ENCODE measurements at regions not wholly inside any gene's neighbourhood (a gene's known extent, or its start where the extent isn't known, plus 50 kb on each side); places are given as distances from the start of the nearest gene placed in this dataset.

- Histone ChIP-seq H3K9ac (ENCODE audit: low read depth, low read length) (no peak overlapping the region), H3K4me1 (ENCODE audit: control insufficient read depth, insufficient read depth, low read length) (no peaks in the 10 kb centered on the region), H3K27ac (ENCODE audit: low read depth, low read length) (no peak overlapping the region), H3K27me3 (ENCODE audit: control insufficient read depth, insufficient read depth, low read length) (no peaks in the 10 kb centered on the region), H3K36me3 (ENCODE audit: control insufficient read depth, insufficient read depth, low read length) (no peaks in the 10 kb centered on the region), H3K9me3 (ENCODE audit: control insufficient read depth, insufficient read depth, low read length) (peaks cover 2% of the 10 kb centered on the region; the same call in 1 of the 2 replicates), H3K4me3 (ENCODE audit: low read depth, low read length) (no peak overlapping the region)
These were observed 150.8 kb downstream of the SYF2 start for GRCh38 chr1:25081496-25081895.

GRCh38 chr1:25080294-25081209 lies 150.5 kb upstream of the RUNX3 start:
- Histone ChIP-seq H3K27ac (ENCODE audit: low read depth, low read length) (no peak overlapping the region), H3K27me3 (ENCODE audit: control insufficient read depth, insufficient read depth, low read length) (no peaks in the 10 kb centered on the region), H3K4me3 (ENCODE audit: low read depth, low read length) (no peak overlapping the region)

GRCh38 chr1:25079048-25079447 lies 149.0 kb upstream of the RUNX3 start:
- Histone ChIP-seq H3K27me3 (ENCODE audit: control insufficient read depth, insufficient read depth, low read length) (no peaks in the 10 kb centered on the region), H3K9me3 (ENCODE audit: control insufficient read depth, insufficient read depth, low read length) (peaks cover 2% of the 10 kb centered on the region; the same call in 1 of the 2 replicates), H3K36me3 (ENCODE audit: control insufficient read depth, insufficient read depth, low read length) (no peaks in the 10 kb centered on the region), H3K4me3 (ENCODE audit: low read depth, low read length) (no peak overlapping the region), H3K9ac (ENCODE audit: low read depth, low read length) (no peak overlapping the region), H3K4me1 (ENCODE audit: control insufficient read depth, insufficient read depth, low read length) (no peaks in the 10 kb centered on the region), H3K27ac (ENCODE audit: low read depth, low read length) (no peak overlapping the region)

More at GRCh38 chr1:25080294-25081209, 150.5 kb upstream of the RUNX3 start:
- Histone ChIP-seq H3K9me3 (ENCODE audit: control insufficient read depth, insufficient read depth, low read length) (peaks cover 2% of the 10 kb centered on the region; the same call in 1 of the 2 replicates), H3K4me1 (ENCODE audit: control insufficient read depth, insufficient read depth, low read length) (no peaks in the 10 kb centered on the region), H3K9ac (ENCODE audit: low read depth, low read length) (no peak overlapping the region), H3K36me3 (ENCODE audit: control insufficient read depth, insufficient read depth, low read length) (no peaks in the 10 kb centered on the region)

GRCh38 chr1:25074351-25075227 lies 144.5 kb upstream of the RUNX3 start:
- no peaks in the 10 kb centered on the region for H3K36me3 ChIP-seq (ENCODE audit: control insufficient read depth, insufficient read depth, low read length)
- H3K4me1 ChIP-seq (ENCODE audit: control insufficient read depth, insufficient read depth, low read length) = no peaks in the 10 kb centered on the region
- H3K9me3 ChIP-seq (ENCODE audit: control insufficient read depth, insufficient read depth, low read length) = peaks cover 2% of the 10 kb centered on the region; the same call in 1 of the 2 replicates
- H3K9ac ChIP-seq (ENCODE audit: low read depth, low read length) = no peak overlapping the region
- no peak overlapping the region for H3K27ac ChIP-seq (ENCODE audit: low read depth, low read length)
- no peak overlapping the region for H3K4me3 ChIP-seq (ENCODE audit: low read depth, low read length)
- no peaks in the 10 kb centered on the region for H3K27me3 ChIP-seq (ENCODE audit: control insufficient read depth, insufficient read depth, low read length)

- Histone ChIP-seq H3K27me3 (ENCODE audit: control insufficient read depth, insufficient read depth, low read length) (no peaks in the 10 kb centered on the region), H3K4me1 (ENCODE audit: control insufficient read depth, insufficient read depth, low read length) (no peaks in the 10 kb centered on the region), H3K27ac (ENCODE audit: low read depth, low read length) (no peak overlapping the region), H3K9ac (ENCODE audit: low read depth, low read length) (no peak overlapping the region), H3K4me3 (ENCODE audit: low read depth, low read length) (no peak overlapping the region), H3K36me3 (ENCODE audit: control insufficient read depth, insufficient read depth, low read length) (no peaks in the 10 kb centered on the region), H3K9me3 (ENCODE audit: control insufficient read depth, insufficient read depth, low read length) (peaks cover 2% of the 10 kb centered on the region; the same call in 1 of the 2 replicates)
These were observed 143.7 kb upstream of the RUNX3 start for GRCh38 chr1:25073640-25074270.

GRCh38 chr1:25072461-25072860 lies 142.4 kb upstream of the RUNX3 start:
- Histone ChIP-seq H3K4me3 (ENCODE audit: low read depth, low read length) (no peak overlapping the region), H3K27ac (ENCODE audit: low read depth, low read length) (no peak overlapping the region), H3K9ac (ENCODE audit: low read depth, low read length) (no peak overlapping the region), H3K4me1 (ENCODE audit: control insufficient read depth, insufficient read depth, low read length) (no peaks in the 10 kb centered on the region; the same call in 1 of the 2 replicates), H3K9me3 (ENCODE audit: control insufficient read depth, insufficient read depth, low read length) (peaks cover 1% of the 10 kb centered on the region; the same call in 1 of the 2 replicates), H3K27me3 (ENCODE audit: control insufficient read depth, insufficient read depth, low read length) (no peaks in the 10 kb centered on the region), H3K36me3 (ENCODE audit: control insufficient read depth, insufficient read depth, low read length) (no peaks in the 10 kb centered on the region)

- no peaks in the 10 kb centered on the region for H3K36me3 ChIP-seq (ENCODE audit: control insufficient read depth, insufficient read depth, low read length)
- H3K4me1 ChIP-seq (ENCODE audit: control insufficient read depth, insufficient read depth, low read length) = peaks cover 2% of the 10 kb centered on the region
- no peaks in the 10 kb centered on the region for H3K9me3 ChIP-seq (ENCODE audit: control insufficient read depth, insufficient read depth, low read length)
- no peak overlapping the region for H3K9ac ChIP-seq (ENCODE audit: low read depth, low read length)
- H3K4me3 ChIP-seq (ENCODE audit: low read depth, low read length) = no peak overlapping the region
- no peaks in the 10 kb centered on the region for H3K27me3 ChIP-seq (ENCODE audit: control insufficient read depth, insufficient read depth, low read length)
- H3K27ac ChIP-seq (ENCODE audit: low read depth, low read length) = no peak overlapping the region
These were observed 138.8 kb upstream of the RUNX3 start for GRCh38 chr1:25068829-25069228.

- Histone ChIP-seq H3K36me3 (ENCODE audit: control insufficient read depth, insufficient read depth, low read length) (no peaks in the 10 kb centered on the region), H3K9ac (ENCODE audit: low read depth, low read length) (no peak overlapping the region), H3K4me1 (ENCODE audit: control insufficient read depth, insufficient read depth, low read length) (peaks cover 2% of the 10 kb centered on the region), H3K27ac (ENCODE audit: low read depth, low read length) (no peak overlapping the region), H3K4me3 (ENCODE audit: low read depth, low read length) (no peak overlapping the region), H3K9me3 (ENCODE audit: control insufficient read depth, insufficient read depth, low read length) (no peaks in the 10 kb centered on the region), H3K27me3 (ENCODE audit: control insufficient read depth, insufficient read depth, low read length) (no peaks in the 10 kb centered on the region)
These were observed 138.2 kb upstream of the RUNX3 start for GRCh38 chr1:25068316-25068715.

- no peaks in the 10 kb centered on the region for H3K36me3 ChIP-seq (ENCODE audit: control insufficient read depth, insufficient read depth, low read length)
- no peak overlapping the region for H3K4me3 ChIP-seq (ENCODE audit: low read depth, low read length)
- H3K9me3 ChIP-seq (ENCODE audit: control insufficient read depth, insufficient read depth, low read length) = no peaks in the 10 kb centered on the region
- no peak overlapping the region for H3K27ac ChIP-seq (ENCODE audit: low read depth, low read length)
- peaks cover 2% of the 10 kb centered on the region for H3K4me1 ChIP-seq (ENCODE audit: control insufficient read depth, insufficient read depth, low read length)
- H3K9ac ChIP-seq (ENCODE audit: low read depth, low read length) = no peak overlapping the region
- no peaks in the 10 kb centered on the region for H3K27me3 ChIP-seq (ENCODE audit: control insufficient read depth, insufficient read depth, low read length)
These were observed 137.6 kb upstream of the RUNX3 start for GRCh38 chr1:25067518-25068251.
